Activated naive CD4-positive, alpha-beta T cell treated with anti-CD3 and anti-CD28 coated beads for 36 hours (primary cell): ENCODE measurements at regions not wholly inside any gene's neighbourhood (a gene's known extent, or its start where the extent isn't known, plus 50 kb on each side); places are given as distances from the start of the nearest gene placed in this dataset.
"Not testable (repeated sequence)": the region's sequence is repeated elsewhere in the genome, so short reads cannot be mapped to it uniquely, and the experiment has no call there.

ENCODE experiments used
- CTCF ChIA-PET: fragments of 350-600 bp; sonication (Branson Sonifier 250); formaldehyde crosslinking; loops from one replicate; lab custom pipeline; 2021; ENCODE audit warnings: antibody characterized with exemption; lab: Charles Lee
- DNase-seq: peaks from one replicate; pipeline ENCODE4 v3.0.0-alpha.2; 2020
- H3K27ac Mint-ChIP-seq: one replicate; pipeline ENCODE4 v1.8.0; 2021; ENCODE audit warnings: mild to moderate bottlenecking, mixed read lengths
- H3K27me3 Mint-ChIP-seq: one replicate; pipeline ENCODE4 v1.8.0; 2021; ENCODE audit warnings: low read depth, mixed read lengths
- H3K36me3 Mint-ChIP-seq: one replicate; pipeline ENCODE4 v1.8.0; 2021; ENCODE audit warnings: low read depth, mixed read lengths
- H3K4me1 Mint-ChIP-seq: one replicate; pipeline ENCODE4 v1.8.0; 2021; ENCODE audit warnings: low read depth, mixed read lengths
- H3K4me3 Mint-ChIP-seq: one replicate; pipeline ENCODE4 v1.8.0; 2021; ENCODE audit warnings: mild to moderate bottlenecking, moderate library complexity, mixed read lengths
- H3K9me3 Mint-ChIP-seq: one replicate; pipeline ENCODE4 v1.8.0; 2021; ENCODE audit warnings: mixed read lengths
- intact Hi-C: fragments of 100-400 bp; cut with micrococcal nuclease; formaldehyde crosslinking; loops from one replicate; pipeline ENCODE4 v1.15.1; 2023

DNA sequence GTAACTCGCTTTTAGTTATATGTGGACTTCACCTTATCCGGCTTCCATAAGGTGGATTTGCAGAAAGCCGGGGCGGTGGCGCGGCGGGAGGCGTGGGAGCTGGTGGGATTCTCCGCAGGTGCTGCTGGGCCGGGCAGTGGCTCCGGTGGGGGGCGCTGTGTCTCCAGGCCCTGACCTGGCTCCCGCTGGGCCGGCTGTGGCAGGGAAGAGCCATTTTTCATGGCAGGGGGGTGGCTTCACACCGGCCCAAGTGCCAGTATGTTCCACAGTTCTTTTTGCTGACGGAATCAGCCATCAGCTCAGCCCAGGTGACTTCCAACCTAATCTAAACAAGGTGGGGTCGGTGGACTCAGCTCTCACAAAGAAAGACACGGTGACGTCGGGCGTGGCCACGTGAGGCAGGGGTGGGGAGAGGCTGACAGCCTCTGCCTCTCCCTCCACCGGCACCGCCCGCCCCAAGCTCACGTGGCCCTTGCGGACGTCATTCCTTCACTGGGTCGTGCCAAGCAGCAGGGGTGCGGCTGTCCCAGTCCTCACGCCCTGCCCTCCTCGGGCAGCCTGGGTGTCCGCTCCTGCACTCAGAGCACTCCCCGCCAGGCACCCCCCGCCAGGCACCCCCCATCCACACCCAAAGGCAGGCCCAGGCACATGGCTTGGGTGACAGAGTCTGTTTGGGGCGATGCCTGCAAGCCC, 4429.9 kb upstream of the TPTE start:
- H3K27ac Mint-ChIP-seq, H3K9me3 Mint-ChIP-seq, H3K36me3 Mint-ChIP-seq, DNase-seq, H3K27me3 Mint-ChIP-seq, intact Hi-C loops, H3K4me1 Mint-ChIP-seq, CTCF ChIA-PET, H3K4me3 Mint-ChIP-seq: not testable (repeated sequence)

DNA sequence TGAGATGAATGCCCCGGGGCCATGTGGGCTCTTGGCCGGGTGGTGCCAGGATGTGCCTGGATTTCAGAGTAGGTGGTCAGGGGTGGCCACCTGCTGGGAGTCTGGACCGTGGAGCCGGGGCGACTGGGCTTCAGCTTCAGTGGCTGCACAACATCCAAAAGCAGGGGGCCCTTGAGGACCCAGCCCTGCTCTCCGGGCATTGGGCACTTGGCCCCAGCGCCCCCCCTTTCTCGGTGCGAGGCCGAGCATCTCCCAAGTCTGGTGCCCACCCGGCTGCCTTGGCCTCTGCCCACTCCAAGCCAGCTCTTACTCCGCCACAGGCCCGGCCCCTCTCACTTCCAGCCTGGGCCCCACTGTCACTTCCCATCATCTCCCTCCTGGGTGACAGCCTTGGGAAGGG, 4429.0 kb upstream of the TPTE start:
- H3K27me3 Mint-ChIP-seq, CTCF ChIA-PET, H3K36me3 Mint-ChIP-seq, H3K4me3 Mint-ChIP-seq, H3K4me1 Mint-ChIP-seq, H3K27ac Mint-ChIP-seq, intact Hi-C loops, H3K9me3 Mint-ChIP-seq, DNase-seq: not testable (repeated sequence)

DNA sequence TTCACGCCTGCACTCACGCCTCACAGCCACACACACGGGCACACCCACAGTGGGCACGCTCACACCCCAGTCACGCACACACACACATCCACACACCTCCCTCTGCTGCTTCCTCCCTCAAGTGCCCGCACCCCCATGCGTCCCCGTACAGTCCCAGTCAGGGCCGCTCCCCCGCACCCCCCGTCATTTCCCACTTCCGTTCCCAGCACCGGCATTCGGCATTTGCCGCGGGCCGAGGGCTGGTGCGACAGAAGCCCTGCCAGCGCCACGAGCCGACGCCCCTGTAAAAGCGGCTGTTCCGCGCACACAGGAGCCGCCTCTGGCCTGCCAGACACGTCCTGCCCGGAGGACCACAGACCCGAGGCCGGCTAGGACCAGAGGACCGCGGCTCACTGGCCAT, 4428.0 kb upstream of the TPTE start:
- H3K36me3 Mint-ChIP-seq, intact Hi-C loops, H3K4me3 Mint-ChIP-seq, CTCF ChIA-PET, H3K9me3 Mint-ChIP-seq, H3K4me1 Mint-ChIP-seq, H3K27me3 Mint-ChIP-seq, H3K27ac Mint-ChIP-seq: not testable (repeated sequence)
- DNase-seq, result peak; percentile 65

DNA sequence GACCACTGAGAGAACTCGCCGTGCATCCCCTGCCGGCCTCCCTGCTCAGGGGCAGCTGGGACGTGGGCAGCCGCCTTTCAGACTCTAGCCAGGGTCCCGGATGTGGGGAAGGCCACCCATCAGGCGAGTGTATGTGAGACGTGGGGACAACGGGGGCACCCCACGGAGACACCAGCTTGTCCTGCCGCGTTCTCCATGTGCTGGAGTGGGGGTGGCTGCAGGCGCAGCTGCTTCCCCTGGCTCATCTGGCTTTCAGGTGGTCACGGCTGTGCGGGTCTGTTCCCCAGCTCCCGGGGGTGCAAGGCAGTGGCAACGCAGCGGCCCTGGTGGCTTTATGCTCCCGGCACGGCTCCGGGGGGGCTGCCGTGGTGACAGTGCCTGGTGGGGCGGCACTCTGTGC, 4427.5 kb upstream of the TPTE start:
- H3K27me3 Mint-ChIP-seq, H3K4me1 Mint-ChIP-seq, H3K4me3 Mint-ChIP-seq, H3K27ac Mint-ChIP-seq, intact Hi-C loops, DNase-seq, CTCF ChIA-PET, H3K36me3 Mint-ChIP-seq, H3K9me3 Mint-ChIP-seq: not testable (repeated sequence)

- H3K4me3 Mint-ChIP-seq, H3K4me1 Mint-ChIP-seq, intact Hi-C loops, H3K27me3 Mint-ChIP-seq, H3K9me3 Mint-ChIP-seq, CTCF ChIA-PET, H3K36me3 Mint-ChIP-seq, DNase-seq, H3K27ac Mint-ChIP-seq: not testable (repeated sequence)
Measured at GRCh38 chr21:6095304-6095703, 4426.1 kb upstream of the TPTE start.

DNA sequence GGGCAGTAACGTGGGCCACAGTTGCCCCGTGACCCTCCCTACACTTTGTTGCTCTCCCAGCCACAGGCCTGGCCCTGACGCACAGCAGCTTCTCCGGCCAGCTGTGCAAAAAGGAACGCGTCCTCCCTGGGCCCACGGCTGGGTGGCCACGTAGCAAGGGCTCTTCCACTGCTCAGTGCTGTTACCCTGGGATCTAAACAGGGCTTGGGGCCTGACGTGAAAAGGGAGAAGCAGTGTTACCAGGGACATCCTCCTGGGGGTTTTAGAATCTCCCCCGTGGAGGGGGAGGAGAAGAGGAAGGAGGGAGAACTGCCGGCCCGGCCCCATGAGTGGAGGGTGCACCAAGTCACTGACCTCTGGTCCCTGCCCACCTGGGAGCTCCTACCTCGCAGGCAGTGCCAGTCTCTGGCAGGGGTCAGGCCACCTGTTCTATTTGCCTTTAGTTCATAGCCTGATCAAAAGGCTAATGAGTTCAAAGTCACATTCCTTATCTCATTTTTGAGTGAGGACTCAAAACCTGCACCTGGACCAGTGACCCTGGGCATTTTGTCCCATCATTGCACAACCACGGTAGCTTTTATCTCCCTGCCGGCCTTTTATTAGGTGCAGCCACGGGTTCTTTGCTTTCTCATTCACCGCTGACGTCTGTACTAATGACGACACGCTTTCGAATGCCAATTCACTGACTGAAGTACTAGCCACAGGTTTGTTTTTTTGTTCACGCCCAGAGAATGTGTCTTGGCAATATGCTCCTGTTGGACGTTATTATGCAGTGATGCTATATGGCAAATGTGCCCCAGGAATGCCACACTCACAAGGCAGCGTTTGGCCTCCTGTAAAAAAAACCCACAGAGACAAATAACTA, 4424.6 kb upstream of the TPTE start:
- H3K27ac Mint-ChIP-seq, H3K9me3 Mint-ChIP-seq, H3K4me1 Mint-ChIP-seq, H3K27me3 Mint-ChIP-seq, H3K36me3 Mint-ChIP-seq, CTCF ChIA-PET, H3K4me3 Mint-ChIP-seq, intact Hi-C loops, DNase-seq: not testable (repeated sequence)

DNA sequence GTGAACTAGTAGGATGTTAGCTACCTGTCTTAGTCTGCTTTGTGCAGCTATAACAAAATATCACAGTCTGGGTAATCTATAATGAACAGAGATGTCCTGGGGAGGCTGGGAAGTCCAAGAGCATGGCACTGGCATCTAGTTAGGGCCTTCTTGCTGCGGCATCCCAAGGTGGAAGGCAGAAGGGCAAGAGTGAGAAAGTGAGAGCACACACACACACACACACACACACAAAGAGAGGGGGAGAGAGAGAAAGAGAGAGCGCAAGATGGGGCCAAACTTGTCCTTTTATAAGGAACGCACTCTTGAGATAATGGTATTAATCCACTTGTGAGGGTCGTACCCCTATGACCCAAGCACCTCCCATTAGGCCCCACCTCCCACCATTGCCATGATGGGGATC, 4423.6 kb upstream of the TPTE start:
- H3K9me3 Mint-ChIP-seq, H3K27ac Mint-ChIP-seq, intact Hi-C loops, CTCF ChIA-PET, H3K4me1 Mint-ChIP-seq, H3K4me3 Mint-ChIP-seq, DNase-seq, H3K36me3 Mint-ChIP-seq, H3K27me3 Mint-ChIP-seq: not testable (repeated sequence)

DNA sequence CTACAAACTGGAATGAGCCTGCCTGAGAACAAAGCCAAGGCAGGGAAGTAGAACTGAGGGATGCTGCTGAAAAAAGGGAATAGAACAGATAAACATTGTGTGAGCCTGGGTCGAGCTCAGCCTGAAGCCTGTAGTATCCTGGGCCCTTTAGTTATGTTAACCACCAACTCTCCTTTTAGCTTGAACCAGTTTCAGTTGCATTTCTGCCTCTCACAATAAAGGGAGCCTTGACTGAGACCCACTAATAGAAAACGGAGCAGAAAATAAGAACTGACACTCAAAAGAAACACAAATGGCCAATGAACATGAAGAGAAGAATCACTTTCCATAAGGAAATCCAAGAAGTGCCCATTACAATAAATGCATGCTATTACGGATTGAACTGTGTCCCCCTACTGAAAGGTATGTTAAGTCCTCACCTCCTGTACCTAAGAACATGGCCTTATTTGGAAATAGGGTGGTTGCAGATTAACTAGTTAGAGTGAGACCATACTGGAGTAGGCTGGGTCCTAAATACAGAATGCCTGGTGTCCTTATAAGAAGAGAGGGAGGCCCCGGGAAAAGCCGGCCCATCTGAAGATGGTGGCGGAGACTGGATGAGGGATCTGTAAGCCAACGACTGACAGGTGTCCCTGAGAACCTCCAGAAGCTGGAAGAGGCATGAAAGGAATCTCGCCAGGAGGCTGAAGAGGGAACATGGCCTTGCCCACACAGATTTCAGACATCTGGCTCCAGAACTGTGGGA, 4423.0 kb upstream of the TPTE start:
- intact Hi-C loops, H3K4me3 Mint-ChIP-seq, H3K9me3 Mint-ChIP-seq, H3K4me1 Mint-ChIP-seq, H3K36me3 Mint-ChIP-seq, H3K27ac Mint-ChIP-seq, DNase-seq, CTCF ChIA-PET, H3K27me3 Mint-ChIP-seq: not testable (repeated sequence)

- CTCF ChIA-PET, H3K27me3 Mint-ChIP-seq, H3K9me3 Mint-ChIP-seq, H3K27ac Mint-ChIP-seq, H3K36me3 Mint-ChIP-seq, H3K4me3 Mint-ChIP-seq, DNase-seq, H3K4me1 Mint-ChIP-seq, intact Hi-C loops: not testable (repeated sequence)
Measured at GRCh38 chr21:6101588-6101987, 4419.8 kb upstream of the TPTE start.

DNA sequence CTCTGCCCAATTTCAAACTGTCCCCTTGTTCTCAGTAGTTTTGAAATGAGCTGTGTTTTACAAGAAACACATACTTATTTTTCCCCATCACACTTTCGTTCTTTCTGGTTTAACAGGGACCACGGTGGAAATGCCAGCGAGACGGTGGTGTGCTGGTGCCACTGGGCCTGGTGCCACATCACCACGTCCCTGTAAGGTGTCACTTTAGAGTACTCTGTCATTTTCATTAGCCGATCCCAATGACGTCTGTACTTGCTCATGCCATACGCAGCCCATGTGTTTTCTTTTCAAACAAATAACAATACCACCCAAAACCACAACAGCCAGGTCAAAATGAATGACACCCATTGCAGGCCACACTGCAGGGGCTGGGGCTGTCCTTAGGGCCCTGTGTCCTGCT, 4416.8 kb upstream of the TPTE start:
- H3K9me3 Mint-ChIP-seq, H3K27ac Mint-ChIP-seq, CTCF ChIA-PET, H3K36me3 Mint-ChIP-seq, H3K27me3 Mint-ChIP-seq, intact Hi-C loops, H3K4me1 Mint-ChIP-seq, DNase-seq, H3K4me3 Mint-ChIP-seq: not testable (repeated sequence)

GRCh38 chr21:6106686-6107567, 4414.5 kb upstream of the TPTE start:
- H3K9me3 Mint-ChIP-seq, H3K27ac Mint-ChIP-seq, CTCF ChIA-PET, H3K4me3 Mint-ChIP-seq, intact Hi-C loops, DNase-seq, H3K27me3 Mint-ChIP-seq, H3K36me3 Mint-ChIP-seq, H3K4me1 Mint-ChIP-seq: not testable (repeated sequence)

DNA sequence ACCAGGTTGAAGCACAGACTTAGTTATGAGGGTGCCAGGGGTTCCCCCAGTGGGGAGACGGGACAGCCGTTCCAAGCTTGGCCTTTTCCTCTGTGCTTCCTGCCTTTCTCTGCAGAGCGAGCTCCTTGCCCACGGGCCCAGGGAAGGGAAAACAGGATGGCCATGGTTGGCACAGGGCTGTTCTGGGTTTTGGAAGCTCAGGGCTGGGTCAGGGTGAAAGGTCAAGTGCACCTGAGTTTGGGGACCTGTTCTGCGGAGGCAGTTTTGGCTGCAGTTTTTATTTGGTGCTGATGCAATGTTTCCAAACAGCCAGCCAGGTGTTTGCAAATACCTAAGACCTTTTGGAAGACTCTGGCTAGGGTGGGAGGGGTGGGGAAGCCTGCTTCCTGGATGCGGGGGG, 4412.5 kb upstream of the TPTE start:
- intact Hi-C loops, H3K4me1 Mint-ChIP-seq, H3K27ac Mint-ChIP-seq, H3K27me3 Mint-ChIP-seq, CTCF ChIA-PET, H3K9me3 Mint-ChIP-seq, DNase-seq, H3K4me3 Mint-ChIP-seq, H3K36me3 Mint-ChIP-seq: not testable (repeated sequence)
